PC-9 (cell line): ENCODE measurements at regions not wholly inside any gene's neighbourhood (a gene's known extent, or its start where the extent isn't known, plus 50 kb on each side); places are given as distances from the start of the nearest gene placed in this dataset.
A peak's percentile ranks its signal among the peaks of the same experiment; 100 is the strongest.

ENCODE experiments used
- BruUV-seq: library from RNA; stranded (reverse); fragments of 400-500 nt; replicated peaks from 2 replicates; lab custom pipeline; 2021; lab: Mats Ljungman, UMichigan
- CTCF ChIA-PET: fragments of 300-600 bp; sonication (Branson Sonifier 250); formaldehyde crosslinking; loops from one replicate; lab custom pipeline; 2022; ENCODE audit warnings: antibody characterized with exemption; lab: Charles Lee
- POLR2A ChIA-PET: fragments of 300-600 bp; sonication (Branson Sonifier 250); formaldehyde crosslinking; loops from one replicate; lab custom pipeline; 2022; ENCODE audit warnings: antibody characterized with exemption; ENCODE audit not compliant: unreplicated experiment; lab: Charles Lee
- DNase-seq, 2 experiments: peaks; one replicate each; pipeline versions ENCODE4 v3.0.0 to v3.0.0-alpha.2; 2015 to 2022; ENCODE audit warnings: mixed read lengths in 1 of 2
- H2AFZ ChIP-seq: fragments of 200-600 bp; sonication (generic); 2 replicates; pipeline ENCODE4 v1.8.1; 2017; ENCODE audit warnings: antibody characterized with exemption
- H3F3A ChIP-seq: fragments of 200-600 bp; sonication (generic); 2 replicates; pipeline ENCODE4 v1.8.1; 2017; ENCODE audit warnings: antibody characterized with exemption, mild to moderate bottlenecking, low read depth; ENCODE audit not compliant: insufficient read depth
- H3K27ac ChIP-seq: fragments of 200-600 bp; sonication (generic); 2 replicates; pipeline ENCODE4 v1.6.1; 2016; ENCODE audit warnings: mixed run types
- H3K27me3 ChIP-seq: fragments of 200-600 bp; sonication (generic); 2 replicates; pipeline ENCODE4 v1.6.1; 2016; ENCODE audit warnings: low read depth, mixed run types; ENCODE audit not compliant: insufficient read depth
- H3K36me3 ChIP-seq: fragments of 200-600 bp; sonication (generic); 2 replicates; pipeline ENCODE4 v1.6.1; 2016; ENCODE audit warnings: low read depth, mixed run types
- H3K4me1 ChIP-seq: fragments of 200-600 bp; sonication (generic); replicated peaks from 2 replicates; pipeline ENCODE4 v1.6.1; 2016; ENCODE audit warnings: mixed run types; ENCODE audit not compliant: insufficient read depth
- H3K4me2 ChIP-seq: fragments of 200-600 bp; sonication (generic); 2 replicates; pipeline ENCODE4 v1.6.1; 2017; ENCODE audit warnings: mixed run types
- H3K4me3 ChIP-seq: fragments of 200-600 bp; sonication (generic); 2 replicates; pipeline ENCODE4 v1.6.1; 2016; ENCODE audit warnings: mixed run types
- H3K79me2 ChIP-seq: fragments of 200-600 bp; sonication (generic); 2 replicates; pipeline ENCODE4 v1.6.1; 2017; ENCODE audit warnings: low read depth, mixed run types
- H3K9me2 ChIP-seq: fragments of 200-600 bp; sonication (generic); 2 replicates; pipeline ENCODE4 v1.8.1; 2017; ENCODE audit warnings: mild to moderate bottlenecking; ENCODE audit not compliant: insufficient read depth
- H3K9me3 ChIP-seq: fragments of 200-600 bp; sonication (generic); 2 replicates; pipeline ENCODE4 v1.8.1; 2016; ENCODE audit warnings: low read depth; ENCODE audit not compliant: insufficient read depth
- H4K20me1 ChIP-seq: fragments of 200-600 bp; sonication (generic); 2 replicates; pipeline ENCODE4 v1.8.1; 2017; ENCODE audit not compliant: insufficient read depth
- EZH2 ChIP-seq: fragments of 200-600 bp; sonication (generic); IDR thresholded peaks from 2 replicates; pipeline ENCODE4 v1.8.0; 2017; ENCODE audit warnings: antibody characterized with exemption, low read depth
- intact Hi-C: fragments of 100-400 bp; cut with micrococcal nuclease; formaldehyde crosslinking; loops from one replicate; pipeline ENCODE4 v1.10.0; 2022; ENCODE audit not compliant: unreplicated experiment
- TF ChIP-seq, protein P1 (sequence below): fragments of 200-600 bp; sonication (generic); conservative IDR thresholded peaks from 2 replicates; pipeline ENCODE4 v1.6.1; 2017; ENCODE audit warnings: mixed run types, antibody characterized with exemption, mild to moderate bottlenecking, moderate library complexity

DNA sequence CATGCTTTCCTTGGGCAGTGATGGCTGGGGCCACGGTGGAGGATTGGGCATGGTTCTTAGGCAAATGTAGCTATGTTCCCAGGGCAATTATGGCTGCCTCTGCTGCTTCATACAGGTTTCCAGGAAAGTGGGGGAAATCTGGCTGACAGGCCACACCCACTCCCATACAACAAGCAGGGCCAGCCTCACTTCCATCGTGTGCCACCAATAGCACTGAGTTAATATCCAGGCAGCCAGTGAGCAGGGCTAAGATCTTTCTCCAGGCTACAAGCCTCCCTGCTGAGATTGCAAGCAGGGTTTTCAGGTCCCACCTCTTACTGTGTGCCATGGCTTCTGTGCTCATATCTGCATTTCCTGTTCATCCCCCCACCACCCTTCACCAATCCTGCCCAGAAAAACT, 1291.9 kb downstream of the SI start:
- ChIA-PET POLR2A (no interaction called here), CTCF (no interaction called here)
- no peaks in the 10 kb centered on the region for H3K4me1 ChIP-seq
- intact Hi-C loops: no loop called here
- H3K9me3 ChIP-seq: no peaks in the 10 kb centered on the region
- no peaks in the 10 kb centered on the region for H3F3A ChIP-seq
- H3K79me2 ChIP-seq: no peaks in the 10 kb centered on the region
- H2AFZ ChIP-seq: no peak overlapping the region
- H4K20me1 ChIP-seq: no peaks in the 10 kb centered on the region
- no peaks in the 10 kb centered on the region; the same call in 1 of the 2 replicates for H3K9me2 ChIP-seq
- DNase-seq: no peak
- no peaks in the 10 kb centered on the region for H3K36me3 ChIP-seq
- H3K27me3 ChIP-seq: no peaks in the 10 kb centered on the region
- BruUV-seq: no TSS peak
- no peak overlapping the region for H3K4me3 ChIP-seq
- H3K4me2 ChIP-seq: no peak overlapping the region
- TF ChIP-seq, protein P1, sequence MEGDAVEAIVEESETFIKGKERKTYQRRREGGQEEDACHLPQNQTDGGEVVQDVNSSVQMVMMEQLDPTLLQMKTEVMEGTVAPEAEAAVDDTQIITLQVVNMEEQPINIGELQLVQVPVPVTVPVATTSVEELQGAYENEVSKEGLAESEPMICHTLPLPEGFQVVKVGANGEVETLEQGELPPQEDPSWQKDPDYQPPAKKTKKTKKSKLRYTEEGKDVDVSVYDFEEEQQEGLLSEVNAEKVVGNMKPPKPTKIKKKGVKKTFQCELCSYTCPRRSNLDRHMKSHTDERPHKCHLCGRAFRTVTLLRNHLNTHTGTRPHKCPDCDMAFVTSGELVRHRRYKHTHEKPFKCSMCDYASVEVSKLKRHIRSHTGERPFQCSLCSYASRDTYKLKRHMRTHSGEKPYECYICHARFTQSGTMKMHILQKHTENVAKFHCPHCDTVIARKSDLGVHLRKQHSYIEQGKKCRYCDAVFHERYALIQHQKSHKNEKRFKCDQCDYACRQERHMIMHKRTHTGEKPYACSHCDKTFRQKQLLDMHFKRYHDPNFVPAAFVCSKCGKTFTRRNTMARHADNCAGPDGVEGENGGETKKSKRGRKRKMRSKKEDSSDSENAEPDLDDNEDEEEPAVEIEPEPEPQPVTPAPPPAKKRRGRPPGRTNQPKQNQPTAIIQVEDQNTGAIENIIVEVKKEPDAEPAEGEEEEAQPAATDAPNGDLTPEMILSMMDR: no peak
- TF ChIP-seq EZH2: no peak
- H3K27ac ChIP-seq: no peak overlapping the region

DNA sequence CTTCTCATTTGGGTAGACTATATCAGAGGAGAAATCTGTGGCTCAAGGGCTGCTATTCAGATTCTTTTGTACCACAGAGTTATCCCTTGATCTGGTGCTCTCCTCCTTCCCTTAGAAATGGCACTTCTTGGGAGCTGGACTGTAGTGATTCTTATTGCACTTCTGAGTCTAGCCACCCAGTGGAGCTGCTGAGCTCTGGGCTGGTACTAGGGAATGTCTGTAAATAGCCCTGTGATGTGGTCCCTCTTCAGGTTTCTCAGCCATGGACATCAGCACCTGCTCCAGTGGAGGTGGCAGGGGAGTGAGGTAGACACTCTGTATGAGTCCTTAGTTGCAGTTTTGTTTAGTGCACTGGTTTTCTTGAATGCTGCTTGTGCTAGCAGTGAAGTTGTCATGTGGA, 1292.6 kb downstream of the SI start:
- ChIA-PET POLR2A (no interaction called here), CTCF (interaction anchor here (0.6 kb wide), 1 partner anchor 10 kb away, joined by 5 read pairs; no protein-coding TSS in a partner anchor)
- H4K20me1 ChIP-seq: no peaks in the 10 kb centered on the region
- no TSS peak for BruUV-seq
- H3K9me2 ChIP-seq: no peaks in the 10 kb centered on the region
- no peaks in the 10 kb centered on the region for H3K4me1 ChIP-seq
- H3K9me3 ChIP-seq: no peaks in the 10 kb centered on the region
- no peaks in the 10 kb centered on the region for H3F3A ChIP-seq
- H2AFZ ChIP-seq: no peak overlapping the region
- H3K36me3 ChIP-seq: no peaks in the 10 kb centered on the region
- H3K27ac ChIP-seq: no peak overlapping the region
- DNase-seq: no peak
- H3K79me2 ChIP-seq: no peaks in the 10 kb centered on the region
- no peaks in the 10 kb centered on the region for H3K27me3 ChIP-seq
- no peak for TF ChIP-seq EZH2
- TF ChIP-seq, protein P1: peak; percentile 50; the same call in 1 of the 2 replicates
- intact Hi-C loops: no loop called here
- H3K4me3 ChIP-seq: no peak overlapping the region
- no peak overlapping the region for H3K4me2 ChIP-seq

DNA sequence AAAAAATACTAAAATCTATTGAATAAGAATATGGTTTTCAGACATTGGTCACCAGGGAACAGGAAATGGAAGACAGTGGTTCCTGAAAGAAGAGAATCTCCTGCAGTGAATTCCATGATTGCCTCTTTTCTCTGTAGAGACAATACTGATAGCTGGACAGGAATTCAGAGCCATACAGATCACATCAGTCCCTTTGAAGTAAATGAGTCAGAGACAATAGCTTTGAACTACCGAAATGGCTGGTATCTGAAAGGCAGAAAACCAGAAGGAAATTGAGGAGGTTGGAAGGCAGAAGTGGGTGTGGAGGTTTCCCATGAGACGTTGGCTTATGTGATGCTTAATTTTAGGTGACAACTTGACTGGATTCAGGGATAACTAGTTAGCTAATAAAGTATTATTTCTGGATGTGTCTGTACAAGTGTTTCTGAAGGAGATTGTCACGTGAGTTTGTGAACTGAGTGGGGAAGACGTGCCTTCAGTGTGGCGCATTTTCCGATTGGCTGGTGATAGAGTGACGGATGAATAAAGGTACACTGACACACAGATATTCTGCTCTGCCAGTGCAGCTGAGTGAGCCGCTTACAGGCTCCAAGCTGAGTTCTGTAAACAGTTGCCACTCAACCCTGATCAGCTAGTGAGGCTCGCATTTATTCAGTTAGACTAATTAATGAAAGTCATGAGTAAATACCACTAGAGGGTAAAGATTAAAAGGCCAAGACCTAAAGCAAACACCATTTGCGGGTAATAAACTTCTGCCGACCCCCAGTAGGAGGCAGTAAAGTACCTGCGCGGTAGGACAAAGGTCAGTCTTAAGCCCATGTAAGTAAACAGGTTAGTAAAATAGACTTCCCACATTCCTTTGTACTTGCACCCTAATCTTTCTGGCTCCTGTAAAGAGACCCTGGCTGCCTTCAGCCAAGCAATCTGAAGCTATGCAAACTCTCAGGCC, 1298.6 kb downstream of the SI start:
- intact Hi-C loops: no loop called here
- Histone ChIP-seq H3K79me2 (no peaks in the 10 kb centered on the region), H4K20me1 (no peaks in the 10 kb centered on the region), H3K27me3 (no peaks in the 10 kb centered on the region), H3K9me3 (no peaks in the 10 kb centered on the region), H3K9me2 (no peaks in the 10 kb centered on the region), H3K4me3 (no peak overlapping the region), H3K36me3 (no peaks in the 10 kb centered on the region), H3K4me1 (no peaks in the 10 kb centered on the region; the same call in 1 of the 2 replicates), H3K4me2 (no peak overlapping the region), H3F3A (no peaks in the 10 kb centered on the region), H3K27ac (no peak overlapping the region), H2AFZ (no peak overlapping the region)
- no peak for DNase-seq
- TF ChIP-seq, protein P1: peak; percentile 21; the same call in 1 of the 2 replicates
- no peak for TF ChIP-seq EZH2
- POLR2A ChIA-PET: no interaction called here
- no TSS peak for BruUV-seq
- CTCF ChIA-PET: no interaction called here
